Neural cell (in vitro differentiated cells): ENCODE measurements at regions not wholly inside any gene's neighbourhood (a gene's known extent, or its start where the extent isn't known, plus 50 kb on each side); places are given as distances from the start of the nearest gene placed in this dataset.

Experiments
- H2AFZ ChIP-seq: fragments of 200-600, 300-800 bp; sonication (generic), shearing (Covaris generic); 2 replicates; pipeline ENCODE4 v1.6.0; 2014; ENCODE audit warnings: low read depth, mild to moderate bottlenecking, antibody characterized with exemption, low read length, moderate library complexity
- H3F3A ChIP-seq: fragments of 200-600 bp; shearing (Covaris generic); 2 replicates; pipeline ENCODE4 v1.6.1; 2016; ENCODE audit warnings: mild to moderate bottlenecking, moderate library complexity, mixed read lengths, antibody characterized with exemption, low read length; ENCODE audit not compliant: insufficient read depth, poor library complexity, severe bottlenecking
- H3K27ac ChIP-seq: fragments of 200-600, 300-800 bp; sonication (generic), shearing (Covaris generic); 2 replicates; pipeline ENCODE4 v1.5.1; 2014; ENCODE audit warnings: mild to moderate bottlenecking, low read length, moderate library complexity
- H3K27me3 ChIP-seq: fragments of 300-800, 200-600 bp; sonication (generic), shearing (Covaris generic); 2 replicates; pipeline ENCODE4 v1.6.0; 2014; ENCODE audit warnings: mild to moderate bottlenecking, low read depth, low read length, moderate library complexity; ENCODE audit not compliant: insufficient read depth
- H3K36me3 ChIP-seq: fragments of 300-800, 200-600 bp; sonication (generic), shearing (Covaris generic); 2 replicates; pipeline ENCODE4 v1.5.1; 2014; ENCODE audit warnings: mild to moderate bottlenecking, antibody characterized with exemption, low read length, moderate library complexity; ENCODE audit not compliant: insufficient read depth
- H3K4me2 ChIP-seq: fragments of 300-800, 200-600 bp; sonication (generic), shearing (Covaris generic); 2 replicates; pipeline ENCODE4 v1.6.0; 2014; ENCODE audit warnings: mild to moderate bottlenecking, low read length
- H3K4me3 ChIP-seq: fragments of 300-800, 200-600 bp; sonication (generic), shearing (Covaris generic); 2 replicates; pipeline ENCODE4 v1.5.1; 2014; ENCODE audit warnings: mild to moderate bottlenecking, low read length, moderate library complexity
- H3K79me2 ChIP-seq: fragments of 200-600 bp; shearing (Covaris generic); replicated peaks from 2 replicates; pipeline ENCODE4 v1.6.0; 2014; ENCODE audit warnings: mild to moderate bottlenecking, low read length, moderate library complexity; ENCODE audit not compliant: insufficient read depth
- H3K9ac ChIP-seq: fragments of 300-800, 200-600 bp; sonication (generic), shearing (Covaris generic); 2 replicates; pipeline ENCODE4 v1.6.1; 2016; ENCODE audit warnings: mild to moderate bottlenecking, low read length, mixed read lengths
- H3K9me2 ChIP-seq: fragments of 200-600 bp; shearing (Covaris generic); 2 replicates; pipeline ENCODE4 v1.6.1; 2016; ENCODE audit warnings: mild to moderate bottlenecking, low read length, mixed read lengths; ENCODE audit not compliant: insufficient read depth
- H3K9me3 ChIP-seq: fragments of 200-600, 300-800 bp; sonication (generic), shearing (Covaris generic); 2 replicates; pipeline ENCODE4 v1.6.1; 2016; ENCODE audit warnings: mild to moderate bottlenecking, mixed run types, low read length, moderate library complexity, mixed read lengths
- H4K20me1 ChIP-seq: fragments of 200-600 bp; shearing (Covaris generic); 2 replicates; pipeline ENCODE4 v1.6.1; 2016; ENCODE audit warnings: mild to moderate bottlenecking, mixed run types; ENCODE audit not compliant: insufficient read depth
- CTCF ChIP-seq: fragments of 450-650 bp; IDR thresholded peaks from 2 replicates; pipeline ENCODE4 v1.5.1; 2014; ENCODE audit warnings: antibody characterized with exemption, mild to moderate bottlenecking, moderate library complexity; ENCODE audit not compliant: poor library complexity, severe bottlenecking
- EP300 ChIP-seq: fragments of 450-650 bp; conservative IDR thresholded peaks from 2 replicates; pipeline ENCODE4 v1.6.1; 2014; ENCODE audit warnings: antibody characterized with exemption, mild to moderate bottlenecking, moderate library complexity; ENCODE audit not compliant: poor library complexity, severe bottlenecking
- EZH2 ChIP-seq: fragments of 200-600, 300-800 bp; shearing (Covaris generic), sonication (generic); IDR thresholded peaks from 2 replicates; pipeline ENCODE4 v1.6.1; 2014; ENCODE audit warnings: antibody characterized with exemption, low read length, borderline replicate concordance, mild to moderate bottlenecking; ENCODE audit not compliant: insufficient read depth, poor library complexity, severe bottlenecking
- MXI1 ChIP-seq: fragments of 450-650 bp; conservative IDR thresholded peaks from 2 replicates; pipeline ENCODE4 v1.6.1; 2014; ENCODE audit warnings: antibody characterized with exemption, mild to moderate bottlenecking; ENCODE audit not compliant: poor library complexity, severe bottlenecking
- POLR2AphosphoS5 ChIP-seq: IDR thresholded peaks from 2 replicates; pipeline ENCODE4 v1.6.1; 2012
- RAD21 ChIP-seq: fragments of 450-650 bp; conservative IDR thresholded peaks from 2 replicates; pipeline ENCODE4 v1.6.1; 2014; ENCODE audit warnings: antibody characterized with exemption, mild to moderate bottlenecking, moderate library complexity
- REST ChIP-seq: IDR thresholded peaks from 2 replicates; pipeline ENCODE4 v1.6.1; 2012; ENCODE audit warnings: borderline replicate concordance
- SMC3 ChIP-seq: fragments of 450-650 bp; conservative IDR thresholded peaks from 2 replicates; pipeline ENCODE4 v1.6.1; 2014; ENCODE audit warnings: antibody characterized with exemption, mild to moderate bottlenecking, moderate library complexity; ENCODE audit not compliant: poor library complexity
- TAF1 ChIP-seq: IDR thresholded peaks from 2 replicates; pipeline ENCODE4 v1.6.1; 2012; ENCODE audit warnings: low read depth

DNA sequence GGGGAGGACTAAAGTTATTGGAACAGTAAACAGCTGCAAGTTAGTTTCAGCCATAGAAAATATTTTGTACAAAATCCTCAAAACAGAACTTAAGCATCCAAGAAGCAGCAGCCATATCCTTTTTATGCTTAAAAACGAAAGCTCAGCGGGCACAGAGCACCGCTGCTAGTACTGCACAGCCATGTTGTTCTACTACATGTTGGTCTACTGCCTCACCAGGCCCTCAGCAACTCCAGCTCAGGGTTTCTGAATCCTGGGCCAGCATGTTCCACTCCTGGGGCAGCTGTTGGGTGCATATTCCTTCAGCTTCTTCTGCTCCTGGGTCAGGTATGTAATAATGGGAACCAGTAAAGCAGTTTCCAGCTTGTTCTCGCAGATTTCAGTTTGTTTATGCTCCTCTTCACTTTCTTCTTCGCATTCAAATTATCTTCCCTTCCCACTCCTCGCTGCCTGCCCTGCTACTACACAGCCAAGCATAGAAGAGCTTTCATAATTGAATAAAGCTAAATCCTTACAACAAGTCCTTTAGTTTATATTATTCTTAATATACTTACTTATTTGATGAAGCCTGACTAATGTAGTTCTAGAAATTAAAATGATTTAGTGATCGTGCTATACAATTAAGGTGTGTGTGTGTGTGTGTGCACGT is 820.5 kb upstream of the ATXN8OS start:
- no peaks in the 10 kb centered on the region for H3K9me3 ChIP-seq
- H3K27ac ChIP-seq: no peak overlapping the region
- no peaks in the 10 kb centered on the region for H3K79me2 ChIP-seq
- no peaks in the 10 kb centered on the region for H3F3A ChIP-seq
- no peak overlapping the region for H2AFZ ChIP-seq
- no peak overlapping the region for H3K9ac ChIP-seq
- TF ChIP-seq EZH2 (no peak), EP300 (no peak), CTCF (no peak), REST (no peak)
- H3K4me2 ChIP-seq: no peak overlapping the region
- no peaks in the 10 kb centered on the region for H4K20me1 ChIP-seq
- H3K27me3 ChIP-seq: no peaks in the 10 kb centered on the region
- no peaks in the 10 kb centered on the region for H3K36me3 ChIP-seq
- H3K4me3 ChIP-seq: no peak overlapping the region
- no peaks in the 10 kb centered on the region for H3K9me2 ChIP-seq

DNA sequence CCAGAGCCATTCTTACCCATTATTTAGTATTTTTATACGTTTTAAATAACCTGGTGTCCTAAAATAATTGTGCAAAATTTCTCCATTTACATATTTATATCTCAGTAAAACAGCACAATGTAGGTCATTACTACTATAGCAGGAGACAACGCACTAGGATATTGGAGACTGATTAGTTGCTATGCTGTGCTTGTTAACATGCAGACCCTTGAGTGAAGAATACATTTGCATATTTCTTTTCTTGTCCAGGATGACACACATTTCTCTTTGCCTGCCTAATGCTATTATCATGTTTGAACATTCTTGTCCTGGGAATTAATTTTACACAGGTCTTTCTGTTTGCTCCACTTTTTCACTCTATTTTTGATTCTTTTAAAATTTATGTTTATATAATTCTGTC is 823.8 kb upstream of the ATXN8OS start:
- Histone ChIP-seq H3K36me3 (no peaks in the 10 kb centered on the region), H3K9ac (no peak overlapping the region), H3K27ac (no peak overlapping the region), H3K4me2 (no peak overlapping the region), H3K9me2 (no peaks in the 10 kb centered on the region), H3K4me3 (no peak overlapping the region), H4K20me1 (no peaks in the 10 kb centered on the region), H2AFZ (no peak overlapping the region), H3K9me3 (no peaks in the 10 kb centered on the region), H3K27me3 (no peaks in the 10 kb centered on the region), H3F3A (no peaks in the 10 kb centered on the region), H3K79me2 (no peaks in the 10 kb centered on the region)
- no peak for TF ChIP-seq POLR2AphosphoS5
- no peak for TF ChIP-seq RAD21
- TF ChIP-seq MXI1: no peak
- no peak for TF ChIP-seq REST
- TF ChIP-seq EP300: no peak
- no peak for TF ChIP-seq EZH2
- TF ChIP-seq CTCF: no peak
- TF ChIP-seq TAF1: no peak
- no peak for TF ChIP-seq SMC3
